Loucy (cell line): ENCODE measurements at regions not wholly inside any gene's neighbourhood (a gene's known extent, or its start where the extent isn't known, plus 50 kb on each side); places are given as distances from the start of the nearest gene placed in this dataset.

Source experiments
- H2AFZ ChIP-seq: fragments of 200-600 bp; sonication (generic); 2 replicates; pipeline ENCODE4 v1.6.0; 2016; ENCODE audit warnings: antibody characterized with exemption, mild to moderate bottlenecking, low read length, moderate library complexity
- H3F3A ChIP-seq: fragments of 200-600 bp; 2 replicates; pipeline ENCODE4 v1.6.0; 2016; ENCODE audit warnings: antibody characterized with exemption, low read depth, mild to moderate bottlenecking
- H3K27me3 ChIP-seq: fragments of 200-600 bp; sonication (generic); 2 replicates; pipeline ENCODE4 v1.6.1; 2014; ENCODE audit warnings: low read length, mild to moderate bottlenecking; ENCODE audit not compliant: insufficient read depth, poor library complexity, severe bottlenecking
- H3K36me3 ChIP-seq: fragments of 200-600 bp; sonication (generic); 2 replicates; pipeline ENCODE4 v1.6.1; 2016; ENCODE audit warnings: low read length; ENCODE audit not compliant: insufficient read depth
- H3K4me1 ChIP-seq: fragments of 200-600 bp; sonication (generic); 2 replicates; pipeline ENCODE4 v1.5.1; 2014; ENCODE audit warnings: low read length, mild to moderate bottlenecking; ENCODE audit not compliant: insufficient read depth, poor library complexity, severe bottlenecking
- H3K4me2 ChIP-seq: fragments of 200-600 bp; sonication (generic); 2 replicates; pipeline ENCODE4 v1.6.0; 2014; ENCODE audit warnings: antibody characterized with exemption, low read length, low read depth, mild to moderate bottlenecking; ENCODE audit not compliant: poor library complexity, severe bottlenecking
- H3K4me3 ChIP-seq: fragments of 200-600 bp; sonication (generic); 2 replicates; pipeline ENCODE4 v1.5.1; 2014; ENCODE audit warnings: low read length, mild to moderate bottlenecking, mixed read lengths; ENCODE audit not compliant: poor library complexity, severe bottlenecking
- H3K79me2 ChIP-seq: fragments of 200-600 bp; sonication (generic); 2 replicates; pipeline ENCODE4 v1.6.1; 2014; ENCODE audit warnings: low read length; ENCODE audit not compliant: insufficient read depth
- H3K9ac ChIP-seq: fragments of 200-600 bp; sonication (generic); 2 replicates; pipeline ENCODE4 v1.6.0; 2014; ENCODE audit warnings: mild to moderate bottlenecking, low read depth, low read length, moderate library complexity; ENCODE audit not compliant: poor library complexity, severe bottlenecking
- H3K9me2 ChIP-seq: fragments of 200-600 bp; sonication (generic); replicated peaks from 2 replicates; pipeline ENCODE4 v1.6.1; 2016; ENCODE audit warnings: low read depth, low read length, mixed read lengths
- H3K9me3 ChIP-seq: fragments of 200-600 bp; sonication (generic); 2 replicates; pipeline ENCODE4 v1.6.1; 2014; ENCODE audit warnings: mild to moderate bottlenecking, antibody characterized with exemption, low read length, low read depth; ENCODE audit not compliant: insufficient read depth
- H4K20me1 ChIP-seq: fragments of 200-600 bp; sonication (generic); 2 replicates; pipeline ENCODE4 v1.6.0; 2014; ENCODE audit warnings: antibody characterized with exemption, low read length, mild to moderate bottlenecking; ENCODE audit not compliant: insufficient read depth, poor library complexity, severe bottlenecking
- EZH2phosphoT487 ChIP-seq: fragments of 200-600 bp; IDR thresholded peaks from 2 replicates; pipeline ENCODE4 v1.6.1; 2018; ENCODE audit warnings: antibody characterized with exemption, mild to moderate bottlenecking, moderate library complexity, borderline replicate concordance
- TF ChIP-seq, protein P1 (sequence below): fragments of 200-600 bp; sonication (generic); conservative IDR thresholded peaks from 2 replicates; pipeline ENCODE4 v1.5.1; 2014; ENCODE audit warnings: mild to moderate bottlenecking, antibody characterized with exemption, low read length

DNA sequence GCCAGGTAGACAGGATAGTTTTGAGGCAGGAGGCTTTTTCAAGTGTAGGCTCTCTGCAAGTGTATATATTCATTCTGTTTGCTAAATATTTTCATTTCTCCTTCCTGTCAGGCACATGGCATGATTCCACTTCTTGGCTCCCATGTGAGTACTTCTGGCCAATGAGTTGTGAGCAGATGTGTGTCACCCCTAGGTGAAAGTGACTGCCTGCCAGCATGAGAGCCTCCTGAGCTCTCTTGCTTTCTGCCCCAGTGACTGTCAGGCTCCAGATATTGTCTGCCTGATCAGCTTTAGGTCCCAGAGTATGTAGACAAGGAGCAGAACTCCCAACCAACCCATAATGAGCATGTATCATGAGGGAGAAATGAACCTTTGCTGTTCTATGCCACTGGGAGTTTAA is 257.6 kb upstream of the NPY start:
- no peaks in the 10 kb centered on the region for H4K20me1 ChIP-seq
- no peak overlapping the region for H3K4me2 ChIP-seq
- no peak overlapping the region for H3K4me3 ChIP-seq
- no peak overlapping the region for H2AFZ ChIP-seq
- no peaks in the 10 kb centered on the region for H3K27me3 ChIP-seq
- H3K4me1 ChIP-seq, result peaks cover 6% of the 10 kb centered on the region
- H3K9me2 ChIP-seq, result no peaks in the 10 kb centered on the region
- no peaks in the 10 kb centered on the region for H3K79me2 ChIP-seq
- H3K9me3 ChIP-seq, result no peaks in the 10 kb centered on the region
- no peaks in the 10 kb centered on the region for H3K36me3 ChIP-seq
- no peaks in the 10 kb centered on the region for H3F3A ChIP-seq
- no peak for TF ChIP-seq EZH2phosphoT487
- TF ChIP-seq, protein P1, sequence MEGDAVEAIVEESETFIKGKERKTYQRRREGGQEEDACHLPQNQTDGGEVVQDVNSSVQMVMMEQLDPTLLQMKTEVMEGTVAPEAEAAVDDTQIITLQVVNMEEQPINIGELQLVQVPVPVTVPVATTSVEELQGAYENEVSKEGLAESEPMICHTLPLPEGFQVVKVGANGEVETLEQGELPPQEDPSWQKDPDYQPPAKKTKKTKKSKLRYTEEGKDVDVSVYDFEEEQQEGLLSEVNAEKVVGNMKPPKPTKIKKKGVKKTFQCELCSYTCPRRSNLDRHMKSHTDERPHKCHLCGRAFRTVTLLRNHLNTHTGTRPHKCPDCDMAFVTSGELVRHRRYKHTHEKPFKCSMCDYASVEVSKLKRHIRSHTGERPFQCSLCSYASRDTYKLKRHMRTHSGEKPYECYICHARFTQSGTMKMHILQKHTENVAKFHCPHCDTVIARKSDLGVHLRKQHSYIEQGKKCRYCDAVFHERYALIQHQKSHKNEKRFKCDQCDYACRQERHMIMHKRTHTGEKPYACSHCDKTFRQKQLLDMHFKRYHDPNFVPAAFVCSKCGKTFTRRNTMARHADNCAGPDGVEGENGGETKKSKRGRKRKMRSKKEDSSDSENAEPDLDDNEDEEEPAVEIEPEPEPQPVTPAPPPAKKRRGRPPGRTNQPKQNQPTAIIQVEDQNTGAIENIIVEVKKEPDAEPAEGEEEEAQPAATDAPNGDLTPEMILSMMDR, result no peak
- no peak overlapping the region for H3K9ac ChIP-seq

GRCh38 chr7:24029068-24029467 is 254.9 kb upstream of the NPY start:
- H3K36me3 ChIP-seq, result no peaks in the 10 kb centered on the region
- H3K4me2 ChIP-seq, result no peak overlapping the region
- H3K9ac ChIP-seq, result no peak overlapping the region
- H3K4me1 ChIP-seq, result peaks cover 6% of the 10 kb centered on the region
- H3K9me2 ChIP-seq, result no peaks in the 10 kb centered on the region
- H3K27me3 ChIP-seq, result no peaks in the 10 kb centered on the region
- no peak overlapping the region for H2AFZ ChIP-seq
- no peaks in the 10 kb centered on the region for H3K79me2 ChIP-seq
- H3K9me3 ChIP-seq, result no peaks in the 10 kb centered on the region
- TF ChIP-seq, protein P1, result no peak
- no peak for TF ChIP-seq EZH2phosphoT487
- no peaks in the 10 kb centered on the region for H3F3A ChIP-seq
- H4K20me1 ChIP-seq, result no peaks in the 10 kb centered on the region
- H3K4me3 ChIP-seq, result no peak overlapping the region

GRCh38 chr7:24034251-24034650 is 249.7 kb upstream of the NPY start:
- Histone ChIP-seq H3K4me1 (peaks cover 8% of the 10 kb centered on the region), H3K4me2 (no peak overlapping the region), H3K79me2 (no peaks in the 10 kb centered on the region), H3K9me3 (no peaks in the 10 kb centered on the region), H3K36me3 (no peaks in the 10 kb centered on the region), H3K4me3 (no peak overlapping the region), H3F3A (no peaks in the 10 kb centered on the region), H3K9ac (no peak overlapping the region), H3K27me3 (no peaks in the 10 kb centered on the region), H2AFZ (no peak overlapping the region), H3K9me2 (no peaks in the 10 kb centered on the region), H4K20me1 (no peaks in the 10 kb centered on the region)
- TF ChIP-seq, protein P1, result no peak
- TF ChIP-seq EZH2phosphoT487, result no peak
